A549 (cell line): ENCODE measurements at regions not wholly inside any gene's neighbourhood (a gene's known extent, or its start where the extent isn't known, plus 50 kb on each side); places are given as distances from the start of the nearest gene placed in this dataset.

Experiments
- ATAC-seq, 2 experiments: fragments of 200-7000 bp in 1 of 2; fragments of >200 bp in 1 of 2; cut with Nextera tagmentation in 1 of 2; cut with Tn5 transposase in 1 of 2; 3 replicates each; pipeline versions ENCODE4 v1.8.0 to v1.9.1; 2018 to 2020; ENCODE audit warnings: mild to moderate bottlenecking in 1 of 2, moderate library complexity in 1 of 2
- CTCF ChIA-PET: fragments of 300-600 bp; sonication (Branson Sonifier 250); formaldehyde crosslinking; extraction: SDS; loops from one replicate; lab custom pipeline; 2021; ENCODE audit warnings: antibody characterized with exemption, inconsistent platforms; lab: Yijun Ruan, JAX
- POLR2A ChIA-PET: fragments of 350-600 bp; formaldehyde crosslinking; extraction: SDS; loops from one replicate; lab custom pipeline; 2021; ENCODE audit warnings: antibody characterized with exemption, inconsistent platforms; lab: Yijun Ruan, JAX
- DNase-seq, 2 experiments: peaks; one replicate each; pipeline versions ENCODE4 v3.0.0 to v3.0.0-alpha.2; 2011 to 2016; ENCODE audit warnings: low read depth in 1 of 2, low spot score in 1 of 2
- FAIRE-seq: peaks from 2 replicates; lab custom pipeline; 2011; peaks lifted over from hg19 to GRCh38; lab: Jason Lieb, UNC
- H3K27ac ChIP-seq, 2 experiments: fragments of >200 bp; sonication (Bioruptor Twin); formaldehyde crosslinking; 3 replicates each; pipeline ENCODE4 v1.5.1; 2016 to 2017
- H3K4me1 ChIP-seq: fragments of >200 bp; sonication (Bioruptor Twin); formaldehyde crosslinking; 3 replicates; pipeline ENCODE4 v1.6.1; 2016
- H3K4me2 ChIP-seq: fragments of >200 bp; sonication (Bioruptor Twin); formaldehyde crosslinking; 3 replicates; pipeline ENCODE4 v1.6.1; 2016
- H3K4me3 ChIP-seq: fragments of >200 bp; sonication (Bioruptor Twin); formaldehyde crosslinking; 3 replicates; pipeline ENCODE4 v1.5.1; 2016
- H3K9me3 ChIP-seq: fragments of >200 bp; sonication (Bioruptor Twin); formaldehyde crosslinking; 3 replicates; pipeline ENCODE4 v1.6.1; 2016
- BHLHE40 ChIP-seq: IDR thresholded peaks from 2 replicates; pipeline ENCODE4 v1.6.1; 2012; ENCODE audit warnings: low read depth, low read length, inconsistent platforms
- CBX8 ChIP-seq: fragments of 200-600 bp; sonication (generic); IDR thresholded peaks from 2 replicates; pipeline ENCODE4 v1.6.1; 2016
- CHD2 ChIP-seq: fragments of 150-350 bp; IDR thresholded peaks from 2 replicates; pipeline ENCODE4 v1.6.1; 2014; ENCODE audit warnings: low read length; ENCODE audit not compliant: partially characterized antibody
- EHF ChIP-seq: fragments of 250-450 bp; sonication (Bioruptor Pico); IDR thresholded peaks from 2 replicates; pipeline ENCODE4 v1.5.0; 2020; ENCODE audit warnings: mild to moderate bottlenecking
- EP300 ChIP-seq, 2 experiments: fragments of >200 bp; sonication (Bioruptor Twin); formaldehyde crosslinking; IDR thresholded peaks; 2 replicates in 1 of 2; 3 replicates in 1 of 2; pipeline ENCODE4 v1.6.1; 2016 to 2017
- FOSL2 ChIP-seq, 2 experiments: fragments of 450-650 bp in 1 of 2; fragments of >200 bp in 1 of 2; sonication (Bioruptor Twin) in 1 of 2; formaldehyde crosslinking; IDR thresholded peaks; 2 replicates each; pipeline versions ENCODE4 v1.5.0 to v1.6.1; 2016 to 2020; ENCODE audit warnings: mild to moderate bottlenecking in 1 of 2, moderate library complexity in 1 of 2
- GATA3 ChIP-seq: IDR thresholded peaks from 2 replicates; pipeline ENCODE4 v1.6.1; 2012; ENCODE audit warnings: borderline replicate concordance
- HOXA7 ChIP-seq: fragments of 250-450 bp; sonication (Bioruptor Pico); IDR thresholded peaks from 2 replicates; pipeline ENCODE4 v1.5.0; 2020; ENCODE audit warnings: mild to moderate bottlenecking, moderate library complexity
- HOXB5 ChIP-seq: fragments of 250-450 bp; sonication (Bioruptor Pico); IDR thresholded peaks from 2 replicates; pipeline ENCODE4 v1.5.0; 2020; ENCODE audit warnings: mild to moderate bottlenecking, moderate library complexity
- JUNB ChIP-seq: fragments of >200 bp; sonication (Bioruptor Twin); formaldehyde crosslinking; IDR thresholded peaks from 2 replicates; pipeline ENCODE4 v1.6.1; 2016
- KDM5A ChIP-seq: fragments of 200-600 bp; sonication (generic); IDR thresholded peaks from 2 replicates; pipeline ENCODE4 v1.6.1; 2016; ENCODE audit warnings: antibody characterized with exemption, mild to moderate bottlenecking
- NFE2L2 ChIP-seq: fragments of 150-350 bp; conservative IDR thresholded peaks from 2 replicates; pipeline ENCODE4 v1.6.1; 2014; ENCODE audit warnings: low read length
- PHF8 ChIP-seq: fragments of 200-600 bp; sonication (generic); IDR thresholded peaks from 2 replicates; pipeline ENCODE4 v1.6.1; 2016; ENCODE audit warnings: low read depth, mild to moderate bottlenecking, antibody characterized with exemption, moderate library complexity, borderline replicate concordance
- RNF2 ChIP-seq: fragments of 200-600 bp; sonication (generic); IDR thresholded peaks from 2 replicates; pipeline ENCODE4 v1.6.1; 2016; ENCODE audit warnings: low read depth, mild to moderate bottlenecking, antibody characterized with exemption, moderate library complexity, borderline replicate concordance
- SMC3 ChIP-seq: fragments of >200 bp; sonication (Bioruptor Twin); formaldehyde crosslinking; IDR thresholded peaks from 3 replicates; pipeline ENCODE4 v1.6.1; 2018; ENCODE audit warnings: inconsistent platforms
- SREBF2 ChIP-seq: fragments of 450-650 bp; IDR thresholded peaks from 2 replicates; pipeline ENCODE4 v1.6.1; 2014; ENCODE audit warnings: mild to moderate bottlenecking, moderate library complexity
- TP53 ChIP-seq: fragments of 250-450 bp; sonication (Bioruptor Pico); IDR thresholded peaks from 2 replicates; pipeline ENCODE4 v1.5.0; 2021; ENCODE audit warnings: mild to moderate bottlenecking, moderate library complexity
- ZFP36 ChIP-seq: fragments of 450-650 bp; IDR thresholded peaks from 2 replicates; pipeline ENCODE4 v1.6.1; 2014; ENCODE audit warnings: borderline replicate concordance; ENCODE audit not compliant: partially characterized antibody
- ZNF302 ChIP-seq: fragments of 250-450 bp; sonication (Bioruptor Pico); IDR thresholded peaks from 2 replicates; pipeline ENCODE4 v1.9.0; 2021; ENCODE audit warnings: inconsistent platforms, mild to moderate bottlenecking, moderate library complexity
- ZSCAN20 ChIP-seq: fragments of 250-450 bp; sonication (Bioruptor Pico); IDR thresholded peaks from 2 replicates; pipeline ENCODE4 v1.8.0; 2022; ENCODE audit warnings: mild to moderate bottlenecking, moderate library complexity
- WGBS: methylation state at CpG from one replicate; pipeline ENCODE4 v1.1.6; 2017; ENCODE audit errors: missing lambda C conversion rate; 5-methylcytosine and 5-hydroxymethylcytosine counted together
- TF ChIP-seq, protein P1 (sequence below): fragments of 250-450 bp; sonication (Bioruptor Pico); IDR thresholded peaks from 2 replicates; pipeline ENCODE4 v1.5.0; 2020; ENCODE audit warnings: low read depth, mild to moderate bottlenecking, moderate library complexity
- TF ChIP-seq, protein P2 (sequence below): IDR thresholded peaks from 2 replicates; pipeline ENCODE4 v1.6.1; 2012
- TF ChIP-seq, protein P3 (sequence below): fragments of >200 bp; sonication (Bioruptor Twin); formaldehyde crosslinking; IDR thresholded peaks from 3 replicates; pipeline ENCODE4 v1.6.1; 2016
- TF ChIP-seq, protein P4 (sequence below): fragments of 200-600 bp; sonication (generic); IDR thresholded peaks from 2 replicates; pipeline ENCODE4 v1.6.1; 2016; ENCODE audit warnings: antibody characterized with exemption, mild to moderate bottlenecking, moderate library complexity
- TF ChIP-seq, protein P5 (sequence below): fragments of 450-650 bp; IDR thresholded peaks from 2 replicates; pipeline ENCODE4 v1.6.1; 2014; ENCODE audit warnings: antibody characterized with exemption
- TF ChIP-seq, protein P6 (sequence below): IDR thresholded peaks from 2 replicates; pipeline ENCODE4 v1.6.1; 2012; ENCODE audit warnings: low read depth, borderline replicate concordance

DNA sequence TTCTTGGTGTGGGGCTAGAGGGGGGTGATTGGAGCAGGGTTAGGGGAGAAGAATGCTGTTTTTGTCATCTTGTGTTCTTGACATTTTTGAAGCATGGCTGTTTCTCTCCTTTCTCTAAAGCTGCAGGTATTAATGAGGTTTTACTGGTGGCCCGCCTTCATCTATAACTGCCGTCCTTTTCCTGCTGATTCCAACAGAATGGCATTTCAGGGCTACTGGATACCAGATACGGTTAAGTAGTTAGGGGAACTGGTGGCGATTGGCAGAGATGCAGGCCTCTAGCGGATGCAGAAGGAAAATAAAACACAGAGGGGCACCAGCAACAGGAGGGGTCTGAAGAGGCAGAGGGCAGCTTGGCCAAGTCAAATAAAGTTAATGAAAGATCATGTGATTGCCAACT lies 89.7 kb upstream of the EEF1E1 start:
- FAIRE-seq: no peak
- TF ChIP-seq ZSCAN20 (CRISPR knock-in tag): no peak
- TF ChIP-seq NFE2L2: no peak
- TF ChIP-seq ZFP36: no peak
- no peak for TF ChIP-seq CBX8
- no peak for TF ChIP-seq SMC3
- TF ChIP-seq PHF8: no peak
- no peak for TF ChIP-seq HOXA7 (CRISPR knock-in tag)
- TF ChIP-seq, protein P1, sequence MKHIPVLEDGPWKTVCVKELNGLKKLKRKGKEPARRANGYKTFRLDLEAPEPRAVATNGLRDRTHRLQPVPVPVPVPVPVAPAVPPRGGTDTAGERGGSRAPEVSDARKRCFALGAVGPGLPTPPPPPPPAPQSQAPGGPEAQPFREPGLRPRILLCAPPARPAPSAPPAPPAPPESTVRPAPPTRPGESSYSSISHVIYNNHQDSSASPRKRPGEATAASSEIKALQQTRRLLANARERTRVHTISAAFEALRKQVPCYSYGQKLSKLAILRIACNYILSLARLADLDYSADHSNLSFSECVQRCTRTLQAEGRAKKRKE (CRISPR knock-in tag): no peak
- no peak for TF ChIP-seq EP300 (IDR thresholded peaks at IDR 0.05)
- TF ChIP-seq HOXB5 (CRISPR knock-in tag): no peak
- no peak for TF ChIP-seq KDM5A
- no peak for TF ChIP-seq SREBF2
- TF ChIP-seq, protein P2, sequence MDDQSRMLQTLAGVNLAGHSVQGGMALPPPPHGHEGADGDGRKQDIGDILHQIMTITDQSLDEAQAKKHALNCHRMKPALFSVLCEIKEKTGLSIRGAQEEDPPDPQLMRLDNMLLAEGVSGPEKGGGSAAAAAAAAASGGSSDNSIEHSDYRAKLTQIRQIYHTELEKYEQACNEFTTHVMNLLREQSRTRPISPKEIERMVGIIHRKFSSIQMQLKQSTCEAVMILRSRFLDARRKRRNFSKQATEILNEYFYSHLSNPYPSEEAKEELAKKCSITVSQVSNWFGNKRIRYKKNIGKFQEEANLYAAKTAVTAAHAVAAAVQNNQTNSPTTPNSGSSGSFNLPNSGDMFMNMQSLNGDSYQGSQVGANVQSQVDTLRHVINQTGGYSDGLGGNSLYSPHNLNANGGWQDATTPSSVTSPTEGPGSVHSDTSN: no peak
- TF ChIP-seq, protein P3, sequence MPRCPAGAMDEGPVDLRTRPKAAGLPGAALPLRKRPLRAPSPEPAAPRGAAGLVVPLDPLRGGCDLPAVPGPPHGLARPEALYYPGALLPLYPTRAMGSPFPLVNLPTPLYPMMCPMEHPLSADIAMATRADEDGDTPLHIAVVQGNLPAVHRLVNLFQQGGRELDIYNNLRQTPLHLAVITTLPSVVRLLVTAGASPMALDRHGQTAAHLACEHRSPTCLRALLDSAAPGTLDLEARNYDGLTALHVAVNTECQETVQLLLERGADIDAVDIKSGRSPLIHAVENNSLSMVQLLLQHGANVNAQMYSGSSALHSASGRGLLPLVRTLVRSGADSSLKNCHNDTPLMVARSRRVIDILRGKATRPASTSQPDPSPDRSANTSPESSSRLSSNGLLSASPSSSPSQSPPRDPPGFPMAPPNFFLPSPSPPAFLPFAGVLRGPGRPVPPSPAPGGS: no peak
- H3K9me3 ChIP-seq: no peaks in the 10 kb centered on the region
- WGBS: 61% methylated on average over 5 of the region's 5 CpGs
- ATAC-seq: no peak
- DNase-seq: no peak
- ChIA-PET POLR2A (no interaction called here), CTCF (no interaction called here)
- no peak overlapping the region for H3K27ac ChIP-seq
- no peak overlapping the region for H3K4me3 ChIP-seq
- no peaks in the 10 kb centered on the region for H3K4me1 ChIP-seq
- no peak overlapping the region for H3K4me2 ChIP-seq

DNA sequence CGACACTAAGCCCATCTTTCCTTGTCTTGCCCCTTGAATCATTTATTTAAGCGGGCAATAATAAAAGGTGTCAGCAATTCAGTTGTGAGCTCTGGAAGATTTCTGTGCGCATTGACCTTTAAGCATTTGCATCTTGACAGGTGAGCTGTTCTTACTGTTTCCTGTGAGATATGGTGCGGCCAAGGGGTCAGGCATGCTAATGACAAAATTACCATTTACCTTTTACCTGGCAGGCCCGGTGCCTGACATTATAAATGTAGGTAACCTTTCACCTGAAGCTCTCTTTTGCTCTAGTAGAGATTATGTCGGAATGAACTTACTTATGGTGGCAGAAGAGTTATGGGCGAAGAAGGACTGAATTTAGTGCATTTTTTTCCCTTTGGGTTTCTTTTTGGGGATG lies 89.3 kb upstream of the EEF1E1 start:
- H3K4me2 ChIP-seq: no peak overlapping the region
- no peaks in the 10 kb centered on the region for H3K9me3 ChIP-seq
- no peak for FAIRE-seq
- ATAC-seq: no peak
- CTCF ChIA-PET: interaction anchor here (1.2 kb wide), 1 partner anchor 60 kb away, joined by 3 read pairs; no protein-coding TSS in a partner anchor
- DNase-seq: no peak
- WGBS: 46% methylated on average over 7 of the region's 7 CpGs
- H3K4me3 ChIP-seq: no peak overlapping the region
- POLR2A ChIA-PET: no interaction called here
- no peak overlapping the region for H3K27ac ChIP-seq
- H3K4me1 ChIP-seq: no peaks in the 10 kb centered on the region
- TF ChIP-seq, protein P4, sequence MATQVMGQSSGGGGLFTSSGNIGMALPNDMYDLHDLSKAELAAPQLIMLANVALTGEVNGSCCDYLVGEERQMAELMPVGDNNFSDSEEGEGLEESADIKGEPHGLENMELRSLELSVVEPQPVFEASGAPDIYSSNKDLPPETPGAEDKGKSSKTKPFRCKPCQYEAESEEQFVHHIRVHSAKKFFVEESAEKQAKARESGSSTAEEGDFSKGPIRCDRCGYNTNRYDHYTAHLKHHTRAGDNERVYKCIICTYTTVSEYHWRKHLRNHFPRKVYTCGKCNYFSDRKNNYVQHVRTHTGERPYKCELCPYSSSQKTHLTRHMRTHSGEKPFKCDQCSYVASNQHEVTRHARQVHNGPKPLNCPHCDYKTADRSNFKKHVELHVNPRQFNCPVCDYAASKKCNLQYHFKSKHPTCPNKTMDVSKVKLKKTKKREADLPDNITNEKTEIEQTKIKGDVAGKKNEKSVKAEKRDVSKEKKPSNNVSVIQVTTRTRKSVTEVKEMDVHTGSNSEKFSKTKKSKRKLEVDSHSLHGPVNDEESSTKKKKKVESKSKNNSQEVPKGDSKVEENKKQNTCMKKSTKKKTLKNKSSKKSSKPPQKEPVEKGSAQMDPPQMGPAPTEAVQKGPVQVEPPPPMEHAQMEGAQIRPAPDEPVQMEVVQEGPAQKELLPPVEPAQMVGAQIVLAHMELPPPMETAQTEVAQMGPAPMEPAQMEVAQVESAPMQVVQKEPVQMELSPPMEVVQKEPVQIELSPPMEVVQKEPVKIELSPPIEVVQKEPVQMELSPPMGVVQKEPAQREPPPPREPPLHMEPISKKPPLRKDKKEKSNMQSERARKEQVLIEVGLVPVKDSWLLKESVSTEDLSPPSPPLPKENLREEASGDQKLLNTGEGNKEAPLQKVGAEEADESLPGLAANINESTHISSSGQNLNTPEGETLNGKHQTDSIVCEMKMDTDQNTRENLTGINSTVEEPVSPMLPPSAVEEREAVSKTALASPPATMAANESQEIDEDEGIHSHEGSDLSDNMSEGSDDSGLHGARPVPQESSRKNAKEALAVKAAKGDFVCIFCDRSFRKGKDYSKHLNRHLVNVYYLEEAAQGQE: no peak
- TF ChIP-seq JUNB (no peak), FOSL2 (IDR thresholded peaks at IDR 0.05) (no peak), FOSL2 (CRISPR knock-in tag; IDR thresholded peaks at IDR 0.05) (no peak), TP53 (no peak), RNF2 (no peak), GATA3 (no peak), CHD2 (no peak), NFE2L2 (no peak), ZNF302 (CRISPR knock-in tag) (no peak), ZSCAN20 (CRISPR knock-in tag) (no peak), EHF (no peak), BHLHE40 (no peak)
- TF ChIP-seq, protein P1 (CRISPR knock-in tag): no peak
- TF ChIP-seq, protein P3: no peak
- TF ChIP-seq, protein P5, sequence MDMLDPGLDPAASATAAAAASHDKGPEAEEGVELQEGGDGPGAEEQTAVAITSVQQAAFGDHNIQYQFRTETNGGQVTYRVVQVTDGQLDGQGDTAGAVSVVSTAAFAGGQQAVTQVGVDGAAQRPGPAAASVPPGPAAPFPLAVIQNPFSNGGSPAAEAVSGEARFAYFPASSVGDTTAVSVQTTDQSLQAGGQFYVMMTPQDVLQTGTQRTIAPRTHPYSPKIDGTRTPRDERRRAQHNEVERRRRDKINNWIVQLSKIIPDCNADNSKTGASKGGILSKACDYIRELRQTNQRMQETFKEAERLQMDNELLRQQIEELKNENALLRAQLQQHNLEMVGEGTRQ: no peak
- TF ChIP-seq, protein P2: no peak
- TF ChIP-seq, protein P6, sequence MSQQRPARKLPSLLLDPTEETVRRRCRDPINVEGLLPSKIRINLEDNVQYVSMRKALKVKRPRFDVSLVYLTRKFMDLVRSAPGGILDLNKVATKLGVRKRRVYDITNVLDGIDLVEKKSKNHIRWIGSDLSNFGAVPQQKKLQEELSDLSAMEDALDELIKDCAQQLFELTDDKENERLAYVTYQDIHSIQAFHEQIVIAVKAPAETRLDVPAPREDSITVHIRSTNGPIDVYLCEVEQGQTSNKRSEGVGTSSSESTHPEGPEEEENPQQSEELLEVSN: no peak
